ENCODE measurements at regions not wholly inside any gene's neighbourhood (a gene's known extent, or its start where the extent isn't known, plus 50 kb on each side); places are given as distances from the start of the nearest gene placed in this dataset.

- TF ChIP-seq, protein P1, sequence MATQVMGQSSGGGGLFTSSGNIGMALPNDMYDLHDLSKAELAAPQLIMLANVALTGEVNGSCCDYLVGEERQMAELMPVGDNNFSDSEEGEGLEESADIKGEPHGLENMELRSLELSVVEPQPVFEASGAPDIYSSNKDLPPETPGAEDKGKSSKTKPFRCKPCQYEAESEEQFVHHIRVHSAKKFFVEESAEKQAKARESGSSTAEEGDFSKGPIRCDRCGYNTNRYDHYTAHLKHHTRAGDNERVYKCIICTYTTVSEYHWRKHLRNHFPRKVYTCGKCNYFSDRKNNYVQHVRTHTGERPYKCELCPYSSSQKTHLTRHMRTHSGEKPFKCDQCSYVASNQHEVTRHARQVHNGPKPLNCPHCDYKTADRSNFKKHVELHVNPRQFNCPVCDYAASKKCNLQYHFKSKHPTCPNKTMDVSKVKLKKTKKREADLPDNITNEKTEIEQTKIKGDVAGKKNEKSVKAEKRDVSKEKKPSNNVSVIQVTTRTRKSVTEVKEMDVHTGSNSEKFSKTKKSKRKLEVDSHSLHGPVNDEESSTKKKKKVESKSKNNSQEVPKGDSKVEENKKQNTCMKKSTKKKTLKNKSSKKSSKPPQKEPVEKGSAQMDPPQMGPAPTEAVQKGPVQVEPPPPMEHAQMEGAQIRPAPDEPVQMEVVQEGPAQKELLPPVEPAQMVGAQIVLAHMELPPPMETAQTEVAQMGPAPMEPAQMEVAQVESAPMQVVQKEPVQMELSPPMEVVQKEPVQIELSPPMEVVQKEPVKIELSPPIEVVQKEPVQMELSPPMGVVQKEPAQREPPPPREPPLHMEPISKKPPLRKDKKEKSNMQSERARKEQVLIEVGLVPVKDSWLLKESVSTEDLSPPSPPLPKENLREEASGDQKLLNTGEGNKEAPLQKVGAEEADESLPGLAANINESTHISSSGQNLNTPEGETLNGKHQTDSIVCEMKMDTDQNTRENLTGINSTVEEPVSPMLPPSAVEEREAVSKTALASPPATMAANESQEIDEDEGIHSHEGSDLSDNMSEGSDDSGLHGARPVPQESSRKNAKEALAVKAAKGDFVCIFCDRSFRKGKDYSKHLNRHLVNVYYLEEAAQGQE (IDR thresholded peaks at IDR 0.05; ENCODE audit: insufficient read depth in 1 of 2, low read depth in 2 of 2, low read length in 1 of 2) = no peak
- TF ChIP-seq POLR2AphosphoS5 (IDR thresholded peaks at IDR 0.05; ENCODE audit: low read depth, low read length) (no peak), TCF7L2 (IDR thresholded peaks at IDR 0.05; ENCODE audit: low read depth, low read length) (no peak), SIN3A (IDR thresholded peaks at IDR 0.05; ENCODE audit: borderline replicate concordance, insufficient read depth, low read depth, low read length) (no peak), CTCF (IDR thresholded peaks at IDR 0.05) (no peak)
- intact Hi-C loops (cut with micrococcal nuclease; ENCODE audit: unreplicated experiment) (no loop called here), in situ Hi-C loops (cut with HindIII; ENCODE audit: low pct_unique_long_range_greater_than_20kb, low sequenced_read_pairs) (no loop called here)
- ChIA-PET CTCF (no interaction called here), POLR2A (no interaction called here)
- DNase-seq (ENCODE audit: low read depth, low spot score) (no peak), ATAC-seq (no peak)
- no peak overlapping the region for H3K27ac ChIP-seq (ENCODE audit: low read length)
- H3K36me3 ChIP-seq (ENCODE audit: control insufficient read depth, insufficient read depth, low read length) = no peaks in the 10 kb centered on the region
- no peaks in the 10 kb centered on the region for H3K27me3 ChIP-seq (ENCODE audit: control insufficient read depth, insufficient read depth, low read length)
- no TSS peak for BruUV-seq (replicated peaks)
- no peaks in the 10 kb centered on the region for H3K4me1 ChIP-seq (ENCODE audit: control insufficient read depth, insufficient read depth, low read length)
- no peak overlapping the region for H3K4me3 ChIP-seq (ENCODE audit: low read depth in 2 of 2, low read length in 2 of 2)
- no peaks in the 10 kb centered on the region for H3K9me3 ChIP-seq (ENCODE audit: control insufficient read depth, insufficient read depth, low read depth, low read length)
These were observed 87.8 kb upstream of the DRD2 start for GRCh38 chr11:113562981-113563461.

DNA sequence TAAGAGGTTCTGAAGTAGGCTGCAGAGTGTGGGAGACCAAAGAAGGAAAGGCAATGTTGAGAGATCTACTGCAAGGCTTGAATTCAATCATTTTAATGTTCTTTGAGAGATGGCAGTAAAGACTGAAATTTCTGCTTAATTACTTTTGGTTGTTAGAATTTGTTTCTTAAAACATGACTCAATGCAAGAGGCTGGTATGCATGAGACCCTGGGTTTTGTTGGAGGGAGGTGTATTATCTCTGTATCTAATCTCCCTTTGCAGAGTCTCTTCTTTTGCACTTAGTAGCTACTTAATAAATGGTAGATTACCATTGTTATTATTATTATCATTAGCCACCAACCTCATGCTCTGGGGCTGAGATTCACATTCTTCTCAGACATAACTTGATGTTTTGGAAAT, 87.4 kb upstream of the DRD2 start:
- Histone ChIP-seq H3K4me3 (ENCODE audit: low read depth in 2 of 2, low read length in 2 of 2) (no peak overlapping the region), H3K27ac (ENCODE audit: low read length) (no peak overlapping the region), H3K4me1 (ENCODE audit: control insufficient read depth, insufficient read depth, low read length) (no peaks in the 10 kb centered on the region), H3K27me3 (ENCODE audit: control insufficient read depth, insufficient read depth, low read length) (no peaks in the 10 kb centered on the region), H3K9me3 (ENCODE audit: control insufficient read depth, insufficient read depth, low read depth, low read length) (no peaks in the 10 kb centered on the region), H3K36me3 (ENCODE audit: control insufficient read depth, insufficient read depth, low read length) (no peaks in the 10 kb centered on the region)
- BruUV-seq (replicated peaks) = no TSS peak
- in situ Hi-C loops (cut with HindIII; ENCODE audit: low pct_unique_long_range_greater_than_20kb, low sequenced_read_pairs) (no loop called here), intact Hi-C loops (cut with micrococcal nuclease; ENCODE audit: unreplicated experiment) (no loop called here)
- CTCF ChIA-PET = no interaction called here
- TF ChIP-seq CTCF (IDR thresholded peaks at IDR 0.05) (no peak), TCF7L2 (IDR thresholded peaks at IDR 0.05; ENCODE audit: low read depth, low read length) (no peak), SIN3A (IDR thresholded peaks at IDR 0.05; ENCODE audit: borderline replicate concordance, insufficient read depth, low read depth, low read length) (no peak), POLR2AphosphoS5 (IDR thresholded peaks at IDR 0.05; ENCODE audit: low read depth, low read length) (no peak)
- TF ChIP-seq, protein P1 (IDR thresholded peaks at IDR 0.05; ENCODE audit: insufficient read depth in 1 of 2, low read depth in 2 of 2, low read length in 1 of 2) = no peak
- ATAC-seq = no peak
- no peak for DNase-seq (ENCODE audit: low read depth, low spot score)
- POLR2A ChIA-PET = no interaction called here
